GM12878 (cell line): ENCODE measurements at regions not wholly inside any gene's neighbourhood (a gene's known extent, or its start where the extent isn't known, plus 50 kb on each side); places are given as distances from the start of the nearest gene placed in this dataset.

Experiments
- HDAC2 ChIP-seq: fragments of 200-600 bp; sonication (generic); IDR thresholded peaks from 2 replicates; pipeline ENCODE4 v1.6.1; 2017
- IRF3 ChIP-seq: fragments of 450-650 bp; IDR thresholded peaks from 2 replicates; pipeline ENCODE4 v1.6.1; 2014; ENCODE audit warnings: mild to moderate bottlenecking
- POLR2A ChIP-seq: IDR thresholded peaks from 2 replicates; pipeline ENCODE4 v1.6.1; 2011; ENCODE audit warnings: low read depth, mild to moderate bottlenecking, low read length

GRCh38 chr4:123876143-123876542 is 479.5 kb downstream of the SPRY1 start:
- TF ChIP-seq POLR2A (no peak), HDAC2 (no peak), IRF3 (no peak)
